ENCODE measurements at regions not wholly inside any gene's neighbourhood (a gene's known extent, or its start where the extent isn't known, plus 50 kb on each side); places are given as distances from the start of the nearest gene placed in this dataset.

DNA sequence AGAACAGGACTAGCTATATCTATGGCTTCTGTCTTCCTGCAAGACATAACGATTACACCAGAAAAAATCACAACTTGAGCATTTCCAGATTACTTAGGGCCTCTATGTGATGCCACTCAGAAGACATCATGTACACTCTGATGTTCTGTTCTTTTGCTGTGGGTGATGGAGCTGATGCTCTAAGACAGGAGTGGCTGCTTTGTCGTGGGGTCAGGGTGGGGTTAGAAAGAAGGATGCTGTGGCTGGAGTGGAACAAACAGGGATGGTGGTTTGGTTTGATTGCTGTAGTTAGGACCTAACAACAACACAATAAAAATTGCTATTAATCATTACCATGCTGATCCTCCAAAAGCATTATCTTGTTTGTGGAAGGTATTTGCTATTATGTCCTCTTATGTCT is 120.3 kb upstream of the ARHGAP20 start:
- Mint-ChIP-seq H3K36me3 (ENCODE audit: insufficient read depth, unreplicated experiment) (no peaks in the 10 kb centered on the region), H3K27me3 (ENCODE audit: unreplicated experiment) (peaks cover 82% of the 10 kb centered on the region), H3K9me3 (ENCODE audit: low read depth, unreplicated experiment) (peaks cover 2% of the 10 kb centered on the region), H3K27ac (ENCODE audit: unreplicated experiment) (no peak overlapping the region), H3K4me1 (ENCODE audit: low read depth, unreplicated experiment) (no peaks in the 10 kb centered on the region), H3K4me3 (ENCODE audit: low read depth, unreplicated experiment) (no peak overlapping the region)
- BruUV-seq (replicated peaks) = no TSS peak
- no peak for DNase-seq
- intact Hi-C loops (cut with micrococcal nuclease; ENCODE audit: unreplicated experiment) = no loop called here
- TF ChIP-seq, protein P1, sequence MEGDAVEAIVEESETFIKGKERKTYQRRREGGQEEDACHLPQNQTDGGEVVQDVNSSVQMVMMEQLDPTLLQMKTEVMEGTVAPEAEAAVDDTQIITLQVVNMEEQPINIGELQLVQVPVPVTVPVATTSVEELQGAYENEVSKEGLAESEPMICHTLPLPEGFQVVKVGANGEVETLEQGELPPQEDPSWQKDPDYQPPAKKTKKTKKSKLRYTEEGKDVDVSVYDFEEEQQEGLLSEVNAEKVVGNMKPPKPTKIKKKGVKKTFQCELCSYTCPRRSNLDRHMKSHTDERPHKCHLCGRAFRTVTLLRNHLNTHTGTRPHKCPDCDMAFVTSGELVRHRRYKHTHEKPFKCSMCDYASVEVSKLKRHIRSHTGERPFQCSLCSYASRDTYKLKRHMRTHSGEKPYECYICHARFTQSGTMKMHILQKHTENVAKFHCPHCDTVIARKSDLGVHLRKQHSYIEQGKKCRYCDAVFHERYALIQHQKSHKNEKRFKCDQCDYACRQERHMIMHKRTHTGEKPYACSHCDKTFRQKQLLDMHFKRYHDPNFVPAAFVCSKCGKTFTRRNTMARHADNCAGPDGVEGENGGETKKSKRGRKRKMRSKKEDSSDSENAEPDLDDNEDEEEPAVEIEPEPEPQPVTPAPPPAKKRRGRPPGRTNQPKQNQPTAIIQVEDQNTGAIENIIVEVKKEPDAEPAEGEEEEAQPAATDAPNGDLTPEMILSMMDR (IDR thresholded peaks at IDR 0.05; ENCODE audit: unreplicated experiment) = no peak
- CTCF ChIA-PET = no interaction called here

DNA sequence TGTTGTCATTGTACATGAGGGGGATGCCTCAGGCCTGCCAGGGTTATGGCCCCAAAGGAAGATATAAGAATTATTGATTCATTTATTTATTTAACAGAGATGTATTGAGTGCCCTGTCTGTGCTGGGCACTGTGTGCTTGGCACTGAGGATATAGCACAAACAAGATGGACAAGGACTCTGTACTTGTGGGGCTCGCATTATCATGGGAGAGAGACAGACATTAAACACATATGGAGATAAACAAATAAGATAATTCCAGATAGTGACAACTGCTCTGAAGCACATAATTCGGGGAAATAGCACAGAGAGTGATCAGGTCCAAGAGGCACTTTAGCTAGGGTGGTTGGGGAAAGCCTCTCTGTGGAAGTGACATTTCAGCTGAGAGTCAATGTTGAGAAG is 119.8 kb upstream of the ARHGAP20 start:
- BruUV-seq (replicated peaks) = no TSS peak
- Mint-ChIP-seq H3K4me3 (ENCODE audit: low read depth, unreplicated experiment) (no peak overlapping the region), H3K9me3 (ENCODE audit: low read depth, unreplicated experiment) (peaks cover 2% of the 10 kb centered on the region), H3K4me1 (ENCODE audit: low read depth, unreplicated experiment) (no peaks in the 10 kb centered on the region), H3K27me3 (ENCODE audit: unreplicated experiment) (peaks cover 84% of the 10 kb centered on the region), H3K27ac (ENCODE audit: unreplicated experiment) (no peak overlapping the region), H3K36me3 (ENCODE audit: insufficient read depth, unreplicated experiment) (no peaks in the 10 kb centered on the region)
- DNase-seq = no peak
- TF ChIP-seq, protein P1 (IDR thresholded peaks at IDR 0.05; ENCODE audit: unreplicated experiment) = no peak
- intact Hi-C loops (cut with micrococcal nuclease; ENCODE audit: unreplicated experiment) = no loop called here
- CTCF ChIA-PET = no interaction called here

DNA sequence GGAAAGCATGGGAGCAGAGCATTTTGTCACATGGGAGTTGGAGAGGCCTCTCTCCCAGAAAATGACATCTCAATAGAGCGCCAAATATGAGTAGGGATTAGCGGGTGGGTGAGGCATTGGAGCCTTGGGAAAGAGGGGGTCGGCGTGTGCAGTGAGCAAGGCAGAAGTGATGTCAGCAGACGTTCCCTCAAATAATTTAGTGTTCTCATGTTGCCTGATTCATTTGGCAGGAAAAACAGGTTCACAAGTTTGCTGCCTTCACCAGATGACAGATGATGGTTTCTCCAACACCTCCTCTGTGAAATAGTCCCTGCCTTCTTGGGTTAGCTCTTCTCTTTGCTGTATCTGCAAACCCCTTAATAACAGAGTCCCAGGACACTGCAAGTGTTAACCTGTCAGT is 118.5 kb upstream of the ARHGAP20 start:
- H3K9me3 Mint-ChIP-seq (ENCODE audit: low read depth, unreplicated experiment) = peaks cover 2% of the 10 kb centered on the region
- no peak overlapping the region for H3K27ac Mint-ChIP-seq (ENCODE audit: unreplicated experiment)
- BruUV-seq (replicated peaks) = no TSS peak
- intact Hi-C loops (cut with micrococcal nuclease; ENCODE audit: unreplicated experiment) = no loop called here
- H3K4me1 Mint-ChIP-seq (ENCODE audit: low read depth, unreplicated experiment) = no peaks in the 10 kb centered on the region
- no peaks in the 10 kb centered on the region for H3K36me3 Mint-ChIP-seq (ENCODE audit: insufficient read depth, unreplicated experiment)
- no peak overlapping the region for H3K4me3 Mint-ChIP-seq (ENCODE audit: low read depth, unreplicated experiment)
- H3K27me3 Mint-ChIP-seq (ENCODE audit: unreplicated experiment) = peaks cover 87% of the 10 kb centered on the region
- no peak for DNase-seq
- TF ChIP-seq, protein P1 (IDR thresholded peaks at IDR 0.05; ENCODE audit: unreplicated experiment) = no peak
- CTCF ChIA-PET = no interaction called here

DNA sequence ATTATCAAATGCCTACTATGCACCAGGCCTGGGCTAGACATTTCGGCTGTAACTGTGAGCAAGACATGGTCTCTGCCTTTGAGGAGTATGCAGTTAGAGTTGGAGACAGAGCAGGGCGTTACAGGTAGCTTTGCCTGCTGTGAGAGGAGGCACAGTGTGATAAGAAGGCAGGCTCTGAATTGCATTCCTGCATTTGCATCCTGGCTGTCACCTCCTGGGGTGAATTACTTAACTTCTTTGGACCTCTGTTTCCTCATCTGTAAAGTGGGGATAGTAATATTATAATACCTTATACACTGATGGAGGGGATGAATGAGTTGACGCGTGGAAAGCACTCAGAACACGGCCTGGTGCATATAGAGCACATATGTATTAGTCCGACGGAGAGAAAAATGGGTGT is 118.1 kb upstream of the ARHGAP20 start:
- intact Hi-C loops (cut with micrococcal nuclease; ENCODE audit: unreplicated experiment) = no loop called here
- H3K4me3 Mint-ChIP-seq (ENCODE audit: low read depth, unreplicated experiment) = no peak overlapping the region
- CTCF ChIA-PET = interaction anchor here (0.6 kb wide), 1 partner anchor 393 kb away, joined by 3 read pairs; no protein-coding TSS in a partner anchor

More for the DNA sequence above, 118.1 kb upstream of the ARHGAP20 start:
- TF ChIP-seq, protein P1 (IDR thresholded peaks at IDR 0.05; ENCODE audit: unreplicated experiment) = no peak
- Mint-ChIP-seq H3K27ac (ENCODE audit: unreplicated experiment) (no peak overlapping the region), H3K27me3 (ENCODE audit: unreplicated experiment) (peaks cover 85% of the 10 kb centered on the region), H3K4me1 (ENCODE audit: low read depth, unreplicated experiment) (no peaks in the 10 kb centered on the region), H3K36me3 (ENCODE audit: insufficient read depth, unreplicated experiment) (no peaks in the 10 kb centered on the region), H3K9me3 (ENCODE audit: low read depth, unreplicated experiment) (no peaks in the 10 kb centered on the region)
- no TSS peak for BruUV-seq (replicated peaks)
- no peak for DNase-seq

Measured in Calu3 (cell line).